Osteocyte (in vitro differentiated cells): ENCODE measurements at regions not wholly inside any gene's neighbourhood (a gene's known extent, or its start where the extent isn't known, plus 50 kb on each side); places are given as distances from the start of the nearest gene placed in this dataset.

Experiments used
- DNase-seq: peaks from one replicate; pipeline ENCODE4 v3.0.0; 2021; ENCODE audit warnings: mixed read lengths; ENCODE audit not compliant: unreplicated experiment; ENCODE audit errors: extremely low spot score
- H3K27ac Mint-ChIP-seq: one replicate; pipeline ENCODE4 v1.8.0; 2021; ENCODE audit warnings: mild to moderate bottlenecking, mixed read lengths; ENCODE audit not compliant: unreplicated experiment
- H3K27me3 Mint-ChIP-seq: one replicate; pipeline ENCODE4 v1.8.0; 2021; ENCODE audit warnings: mixed read lengths; ENCODE audit not compliant: unreplicated experiment
- H3K36me3 Mint-ChIP-seq: one replicate; pipeline ENCODE4 v1.8.0; 2021; ENCODE audit warnings: mixed read lengths; ENCODE audit not compliant: unreplicated experiment
- H3K4me1 Mint-ChIP-seq: one replicate; pipeline ENCODE4 v1.8.0; 2021; ENCODE audit warnings: mixed read lengths; ENCODE audit not compliant: unreplicated experiment
- H3K4me3 Mint-ChIP-seq: one replicate; pipeline ENCODE4 v1.8.0; 2021; ENCODE audit warnings: mild to moderate bottlenecking, moderate library complexity, mixed read lengths; ENCODE audit not compliant: unreplicated experiment
- H3K9me3 Mint-ChIP-seq: one replicate; pipeline ENCODE4 v1.8.0; 2021; ENCODE audit warnings: mixed read lengths; ENCODE audit not compliant: unreplicated experiment
- CTCF ChIP-seq: fragments of 200-600 bp; sonication (generic); IDR thresholded peaks from 2 replicates; pipeline ENCODE4 v1.5.0; 2021; ENCODE audit warnings: antibody characterized with exemption, mild to moderate bottlenecking, moderate library complexity

- H3K4me3 Mint-ChIP-seq, result no peak overlapping the region
- no peak for DNase-seq
- H3K4me1 Mint-ChIP-seq, result no peaks in the 10 kb centered on the region
- H3K27ac Mint-ChIP-seq, result no peak overlapping the region
- no peak for TF ChIP-seq CTCF
- H3K27me3 Mint-ChIP-seq, result no peaks in the 10 kb centered on the region
- H3K9me3 Mint-ChIP-seq, result peaks cover 46% of the 10 kb centered on the region
- H3K36me3 Mint-ChIP-seq, result no peaks in the 10 kb centered on the region
These were observed 961.0 kb downstream of the FAM133A start for GRCh38 chrX:94635003-94635402.

GRCh38 chrX:94645726-94646125 is 971.7 kb downstream of the FAM133A start:
- Mint-ChIP-seq H3K27ac (no peak overlapping the region), H3K36me3 (no peaks in the 10 kb centered on the region), H3K9me3 (peaks cover 8% of the 10 kb centered on the region), H3K4me1 (no peaks in the 10 kb centered on the region), H3K27me3 (no peaks in the 10 kb centered on the region), H3K4me3 (no peak overlapping the region)
- no peak for TF ChIP-seq CTCF
- no peak for DNase-seq

- Mint-ChIP-seq H3K36me3 (no peaks in the 10 kb centered on the region), H3K9me3 (peaks cover 16% of the 10 kb centered on the region), H3K27me3 (no peaks in the 10 kb centered on the region), H3K4me1 (no peaks in the 10 kb centered on the region), H3K27ac (no peak overlapping the region), H3K4me3 (no peak overlapping the region)
- no peak for TF ChIP-seq CTCF
- DNase-seq, result no peak
These were observed 981.2 kb downstream of the FAM133A start for GRCh38 chrX:94655180-94655579.

- no peaks in the 10 kb centered on the region for H3K36me3 Mint-ChIP-seq
- no peak overlapping the region for H3K27ac Mint-ChIP-seq
- no peaks in the 10 kb centered on the region for H3K4me1 Mint-ChIP-seq
- no peak for DNase-seq
- H3K4me3 Mint-ChIP-seq, result no peak overlapping the region
- H3K9me3 Mint-ChIP-seq, result peaks cover 5% of the 10 kb centered on the region
- TF ChIP-seq CTCF, result no peak
- no peaks in the 10 kb centered on the region for H3K27me3 Mint-ChIP-seq
These were observed 988.7 kb downstream of the FAM133A start for GRCh38 chrX:94662689-94663088.

- Mint-ChIP-seq H3K9me3 (peaks cover 25% of the 10 kb centered on the region), H3K27ac (no peak overlapping the region), H3K4me1 (no peaks in the 10 kb centered on the region), H3K27me3 (no peaks in the 10 kb centered on the region), H3K4me3 (no peak overlapping the region), H3K36me3 (no peaks in the 10 kb centered on the region)
- TF ChIP-seq CTCF, result no peak
- DNase-seq, result no peak
These were observed 1002.3 kb downstream of the FAM133A start for GRCh38 chrX:94676285-94676684.
